HG03097 (cell line): ENCODE measurements at regions not wholly inside any gene's neighbourhood (a gene's known extent, or its start where the extent isn't known, plus 50 kb on each side); places are given as distances from the start of the nearest gene placed in this dataset.
"Not testable (repeated sequence)": the region's sequence is repeated elsewhere in the genome, so short reads cannot be mapped to it uniquely, and the experiment has no call there.

Experiments used
- ATAC-seq: cut with Tn5 transposase; IDR thresholded peaks from one replicate; pipeline ENCODE4 v1.9.1; 2021; ENCODE audit not compliant: unreplicated experiment, low FRiP score

DNA sequence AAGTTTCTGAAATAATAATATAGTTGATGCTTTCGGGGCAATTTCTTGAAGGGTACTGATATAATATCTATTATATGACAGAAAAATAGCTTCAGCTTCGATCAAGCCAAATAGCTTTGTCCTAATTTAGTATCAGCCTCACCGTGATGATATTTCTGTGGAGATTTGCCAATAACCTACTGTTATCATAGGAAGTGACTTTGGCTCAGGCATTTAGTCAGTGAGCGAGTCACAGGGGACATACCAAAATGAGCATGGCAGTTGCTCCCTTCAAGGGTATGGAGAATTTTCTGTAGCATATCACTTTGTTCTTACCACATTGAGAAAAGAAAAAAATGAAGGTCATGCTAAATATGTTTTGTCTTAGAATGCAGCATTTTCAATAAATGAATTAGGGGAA lies 767.6 kb upstream of the SLITRK1 start:
- ATAC-seq, result no peak

- no peak for ATAC-seq
These were observed 765.9 kb upstream of the SLITRK1 start for GRCh38 chr13:84648069-84648640.

DNA sequence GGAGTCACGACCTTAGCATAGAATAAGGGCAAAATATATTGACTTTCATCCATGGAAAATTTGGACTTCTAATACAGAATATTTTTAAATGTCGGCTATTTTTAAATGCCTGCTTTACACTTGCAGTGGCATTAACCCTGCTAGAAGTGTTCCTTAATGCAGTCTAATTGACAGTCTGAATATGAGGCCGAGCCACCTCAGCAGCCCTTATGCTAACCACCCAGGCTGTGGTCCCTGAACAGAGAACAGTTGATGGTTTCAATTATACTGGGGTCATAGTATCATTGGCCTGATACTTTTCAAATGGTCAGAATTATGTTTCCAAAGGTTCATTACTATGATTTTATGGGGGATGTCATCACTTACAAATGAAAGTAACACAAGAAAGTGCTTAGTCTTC lies 764.7 kb upstream of the SLITRK1 start:
- ATAC-seq, result no peak

DNA sequence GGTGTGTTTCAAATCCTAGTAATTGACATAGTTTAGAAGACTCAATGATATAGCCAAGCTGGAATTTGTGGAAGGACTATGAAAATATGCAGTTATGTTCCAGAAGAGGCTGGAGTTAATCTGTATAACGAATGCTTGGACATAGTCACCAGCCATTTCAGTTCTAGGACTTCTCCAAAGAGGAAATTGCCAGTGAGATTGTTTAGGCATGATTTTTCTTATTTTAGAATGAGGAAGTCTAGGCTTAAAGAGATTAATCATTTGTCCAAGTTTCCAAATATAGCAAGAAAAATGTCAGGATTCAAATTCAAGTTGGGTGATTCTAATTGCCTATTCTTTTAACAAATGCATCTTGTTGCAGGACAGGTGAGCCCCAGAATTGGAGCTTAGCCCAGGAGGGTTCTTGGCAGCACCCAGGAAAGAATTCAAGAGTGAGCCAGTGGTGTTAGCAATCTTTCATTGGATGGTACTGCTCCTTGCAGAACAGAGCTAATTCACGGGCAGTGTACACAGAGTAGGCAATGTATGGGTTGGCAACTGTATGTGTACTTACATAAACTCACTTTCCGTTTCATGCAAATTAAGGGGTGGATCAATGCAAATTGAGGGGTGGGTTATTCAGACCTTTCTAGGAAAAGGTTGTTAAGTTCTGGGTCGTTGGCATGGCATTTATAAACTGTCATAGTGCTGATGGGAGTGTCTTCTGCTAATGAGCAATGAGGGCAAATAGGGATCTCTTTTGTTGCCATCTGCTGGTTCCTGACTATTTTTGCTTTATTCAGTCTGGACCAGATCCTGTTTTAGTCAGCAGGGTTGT lies 763.1 kb upstream of the SLITRK1 start:
- ATAC-seq, result no peak

- no peak for ATAC-seq
These were observed 759.2 kb upstream of the SLITRK1 start for GRCh38 chr13:84641491-84641890.

GRCh38 chr13:84640691-84641090 lies 758.4 kb upstream of the SLITRK1 start:
- no peak for ATAC-seq

DNA sequence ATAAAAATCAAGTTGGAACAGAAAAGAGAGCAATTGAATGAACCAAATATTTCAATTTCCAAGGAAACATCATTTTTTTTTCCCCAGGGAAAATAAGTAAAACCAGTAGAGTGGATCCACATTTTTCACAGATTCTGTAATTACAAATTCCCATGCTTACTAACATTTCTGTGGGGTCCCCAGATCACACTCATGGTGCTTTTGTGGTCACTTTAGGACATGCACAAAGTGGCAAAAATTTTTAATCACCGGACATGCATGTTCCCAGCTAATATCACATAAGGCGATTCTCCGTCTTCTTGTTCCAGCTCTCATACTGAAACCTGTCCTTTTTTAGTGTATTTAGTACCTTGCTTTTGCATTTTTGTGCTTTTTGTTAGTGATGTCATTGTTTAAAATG lies 748.2 kb upstream of the SLITRK1 start:
- no peak for ATAC-seq

GRCh38 chr13:84616864-84617263 lies 734.6 kb upstream of the SLITRK1 start:
- no peak for ATAC-seq

GRCh38 chr13:84609716-84610115 lies 727.4 kb upstream of the SLITRK1 start:
- no peak for ATAC-seq

DNA sequence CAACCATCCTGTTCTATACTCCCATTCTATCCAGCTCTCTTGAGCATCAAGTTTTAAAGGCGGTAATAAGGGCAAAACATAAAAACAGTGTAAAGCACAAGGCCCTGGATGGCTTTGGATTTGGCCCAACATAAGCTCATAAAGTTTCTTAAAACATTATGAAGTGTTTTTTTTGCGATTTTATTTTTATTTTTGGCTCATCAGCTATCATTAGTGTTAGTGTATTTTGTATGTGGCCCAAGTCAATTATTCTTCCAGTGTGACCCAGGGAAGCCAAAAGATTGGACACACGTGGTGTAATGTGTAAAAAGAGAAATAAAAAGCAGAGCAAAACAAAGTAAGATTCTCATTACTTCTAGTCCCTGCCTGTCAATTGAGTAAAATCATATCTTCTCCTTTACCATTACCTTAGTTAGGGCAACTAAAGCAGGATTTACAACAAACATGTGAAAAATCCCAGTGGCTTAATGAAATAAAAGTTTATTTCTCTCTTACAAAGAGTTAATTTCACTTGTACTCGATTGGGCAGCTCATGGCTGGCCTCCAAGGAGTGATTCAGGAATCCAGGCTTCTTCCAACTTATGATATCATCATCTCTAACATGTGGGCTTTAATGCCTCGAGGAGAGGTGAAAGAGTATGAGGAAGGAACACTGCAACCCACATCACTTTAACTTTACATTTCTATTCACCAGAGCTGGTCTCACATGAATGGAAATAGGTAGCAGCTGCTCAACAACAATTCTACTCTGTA lies 725.2 kb upstream of the SLITRK1 start:
- no peak for ATAC-seq

GRCh38 chr13:84606616-84607015 lies 724.3 kb upstream of the SLITRK1 start:
- no peak for ATAC-seq

GRCh38 chr13:84605927-84606326 lies 723.7 kb upstream of the SLITRK1 start:
- ATAC-seq, result no peak

- ATAC-seq, result no peak
These were observed 709.2 kb upstream of the SLITRK1 start for GRCh38 chr13:84591444-84591843.

DNA sequence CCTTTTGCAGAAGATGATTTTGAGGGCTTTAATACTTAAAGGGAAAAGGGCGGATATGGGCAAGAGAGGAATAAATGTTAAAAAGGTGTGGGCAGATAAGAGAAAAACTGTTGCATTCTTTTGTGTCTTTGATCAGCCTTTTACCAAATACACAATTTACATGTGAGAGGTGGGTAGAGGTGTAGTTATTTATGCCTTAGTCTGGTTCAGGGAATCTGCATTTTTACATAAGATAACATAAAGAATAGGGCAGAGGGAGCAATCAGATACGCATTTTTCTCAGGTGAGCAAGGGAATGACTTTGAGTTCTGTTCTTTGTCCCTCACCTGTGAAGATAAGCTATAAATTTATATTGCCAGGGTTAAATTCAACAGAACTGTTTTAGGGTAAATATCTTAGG lies 708.4 kb upstream of the SLITRK1 start:
- no peak for ATAC-seq

DNA sequence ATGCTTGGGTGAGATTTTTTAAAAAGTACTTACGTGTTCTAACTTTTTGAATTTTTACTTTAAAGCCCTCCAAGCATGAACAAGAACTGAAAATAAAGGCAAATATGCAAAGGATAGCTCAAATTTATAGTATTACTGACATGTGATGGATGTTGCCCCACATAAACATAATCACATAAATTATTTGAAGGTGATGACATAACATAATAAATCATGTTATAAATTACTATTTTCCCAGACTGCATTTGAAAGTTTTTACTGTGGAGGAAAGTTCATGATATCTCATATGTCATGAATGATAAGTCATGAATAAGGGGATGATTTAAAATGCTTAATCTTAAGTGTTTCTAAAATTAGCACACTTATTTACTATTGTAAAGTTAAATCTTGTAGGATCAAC lies 705.7 kb upstream of the SLITRK1 start:
- ATAC-seq, result no peak

- ATAC-seq, result not testable (repeated sequence)
These were observed 697.6 kb upstream of the SLITRK1 start for GRCh38 chr13:84579901-84580300.

DNA sequence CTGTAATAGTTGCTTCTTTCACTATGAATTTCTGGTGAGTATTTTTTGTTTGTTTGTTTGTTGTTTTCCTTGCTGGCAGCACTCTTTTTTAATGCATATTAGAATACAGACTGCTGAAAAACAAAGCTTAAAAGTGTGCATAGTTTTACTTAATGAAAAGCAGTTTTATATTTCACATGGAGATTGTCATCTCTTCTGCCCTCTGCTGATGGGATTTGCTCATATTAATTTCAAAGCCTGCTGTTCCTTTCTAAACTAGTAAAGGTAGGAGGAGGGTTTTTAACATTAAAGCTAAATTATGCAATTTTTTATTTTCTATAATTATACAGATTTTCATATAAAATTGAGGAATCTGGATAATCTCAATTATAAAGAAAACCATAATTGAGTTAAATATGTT lies 692.6 kb upstream of the SLITRK1 start:
- ATAC-seq, result no peak

DNA sequence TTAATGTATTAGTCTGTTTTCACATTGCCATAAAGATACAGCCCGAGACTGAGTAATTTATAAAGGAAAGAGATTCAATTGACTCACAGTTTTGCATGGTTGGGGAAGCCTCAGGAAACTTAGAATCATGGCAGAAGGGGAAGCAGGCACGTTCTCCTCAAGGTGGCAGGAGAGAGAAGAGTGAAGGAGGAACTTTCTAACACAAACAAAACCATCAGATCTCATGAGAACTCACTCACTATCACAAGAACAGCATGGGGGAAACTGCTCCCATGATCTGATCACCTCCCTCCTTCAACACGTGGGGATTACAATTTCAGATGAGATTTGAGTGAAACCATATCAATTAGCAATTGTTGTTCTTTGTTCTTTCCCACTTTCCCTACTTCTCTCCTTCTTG lies 689.0 kb upstream of the SLITRK1 start:
- ATAC-seq, result no peak

DNA sequence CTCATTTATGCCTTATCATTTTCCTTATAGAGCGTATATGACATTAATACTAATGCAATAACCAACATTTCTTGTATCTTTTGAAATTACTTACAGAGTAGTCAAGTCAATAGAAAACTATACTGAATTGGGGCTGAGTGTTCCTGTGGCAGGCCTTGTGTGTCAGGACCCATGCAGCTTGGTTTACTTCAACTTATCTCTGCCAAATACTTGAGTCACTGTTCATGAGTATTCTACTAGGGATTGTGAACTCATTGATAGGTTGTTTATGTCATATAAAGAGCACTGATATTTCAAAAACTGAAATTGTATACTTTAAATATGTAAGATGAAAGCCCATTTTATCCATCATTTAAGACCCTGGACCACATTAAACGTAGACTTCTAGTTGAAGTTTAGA lies 688.6 kb upstream of the SLITRK1 start:
- no peak for ATAC-seq

- ATAC-seq, result no peak
These were observed 687.1 kb upstream of the SLITRK1 start for GRCh38 chr13:84569366-84569765.

- ATAC-seq, result no peak
These were observed 685.6 kb upstream of the SLITRK1 start for GRCh38 chr13:84567848-84568247.

DNA sequence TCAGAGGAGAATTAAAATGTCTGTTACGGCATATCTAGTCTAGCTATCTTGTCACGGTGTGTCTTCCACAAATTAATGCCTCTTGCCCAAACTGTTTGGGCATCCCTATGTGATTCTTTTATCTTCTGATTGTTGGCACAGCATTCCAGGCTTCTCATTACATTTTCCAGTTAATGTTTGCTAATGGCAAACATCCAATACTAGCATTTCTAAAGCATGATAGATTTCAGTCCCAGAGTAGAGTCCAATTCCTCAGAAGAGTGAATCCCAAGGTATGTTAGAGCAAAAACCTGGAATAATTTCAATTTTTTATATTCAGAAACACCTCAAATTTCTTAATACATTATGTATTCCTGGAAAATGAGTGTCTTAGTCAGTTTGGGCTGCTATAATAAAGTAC lies 684.5 kb upstream of the SLITRK1 start:
- ATAC-seq, result no peak
